Memory B cell (primary cell): ENCODE measurements at regions not wholly inside any gene's neighbourhood (a gene's known extent, or its start where the extent isn't known, plus 50 kb on each side); places are given as distances from the start of the nearest gene placed in this dataset.
"Not testable (repeated sequence)": the region's sequence is repeated elsewhere in the genome, so short reads cannot be mapped to it uniquely, and the experiment has no call there.

Experiments
- ATAC-seq: fragments of 150-1000 bp; cut with Tn5 transposase; 2 replicates; pipeline ENCODE4 v1.10.0; 2021; ENCODE audit warnings: low read depth, mild to moderate bottlenecking, moderate library complexity
- DNase-seq, 2 donors: peaks; one replicate each; pipeline ENCODE4 v3.0.0; 2022; ENCODE audit warnings: low spot score in 2 of 2
- H3K27ac Mint-ChIP-seq: one replicate; pipeline ENCODE4 v1.8.0; 2022; ENCODE audit warnings: mild to moderate bottlenecking, moderate library complexity, mixed read lengths
- H3K27me3 Mint-ChIP-seq: one replicate; pipeline ENCODE4 v1.8.0; 2022; ENCODE audit warnings: mixed read lengths
- H3K36me3 Mint-ChIP-seq: one replicate; pipeline ENCODE4 v1.8.0; 2022; ENCODE audit warnings: mild to moderate bottlenecking, mixed read lengths
- H3K4me1 Mint-ChIP-seq: one replicate; pipeline ENCODE4 v1.8.0; 2022; ENCODE audit warnings: mixed read lengths
- H3K4me3 Mint-ChIP-seq: one replicate; pipeline ENCODE4 v1.8.0; 2022; ENCODE audit warnings: mild to moderate bottlenecking, moderate library complexity, mixed read lengths
- H3K9me3 Mint-ChIP-seq: one replicate; pipeline ENCODE4 v1.8.0; 2022; ENCODE audit warnings: mixed read lengths

DNA sequence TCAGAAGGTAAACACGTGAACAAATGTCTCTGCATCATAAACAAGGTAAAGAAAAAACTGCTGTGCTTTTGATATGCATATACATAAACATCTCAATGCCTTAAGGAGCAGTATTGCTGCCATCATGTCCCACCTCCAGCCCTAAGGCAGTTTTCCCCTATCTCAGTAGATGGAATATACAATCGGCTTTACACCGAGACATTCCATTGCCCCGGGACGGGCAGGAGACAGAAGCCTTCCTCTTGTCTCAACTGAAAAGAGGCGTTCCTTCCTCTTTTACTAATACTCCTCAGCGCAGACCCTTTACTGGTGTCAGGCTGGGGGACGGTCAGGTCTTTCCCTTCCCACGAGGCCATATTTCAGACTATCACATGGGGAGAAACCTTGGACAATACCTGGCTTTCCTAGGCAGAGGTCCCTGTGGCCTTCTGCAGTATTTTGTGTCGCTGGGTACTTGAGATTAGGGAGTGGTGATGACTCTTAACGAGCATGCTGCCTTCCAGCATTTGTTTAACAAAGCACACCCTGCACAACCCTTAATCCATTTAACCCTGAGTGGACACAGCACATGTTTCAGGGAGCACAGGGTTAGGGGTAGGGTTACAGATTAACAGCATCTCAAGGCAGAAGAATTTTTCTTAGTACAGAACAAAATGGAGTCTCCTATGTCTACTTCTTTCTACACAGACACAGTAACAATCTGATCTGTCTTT lies 65.4 kb downstream of the RBM11 start:
- ATAC-seq, result not testable (repeated sequence)

More for the DNA sequence above, 65.4 kb downstream of the RBM11 start:
- peak overlapping the region; percentile 33 for H3K4me3 Mint-ChIP-seq
- not testable (repeated sequence) for DNase-seq, H3K36me3 Mint-ChIP-seq, H3K27me3 Mint-ChIP-seq, H3K9me3 Mint-ChIP-seq, H3K4me1 Mint-ChIP-seq, H3K27ac Mint-ChIP-seq
